NCI-H2171 (cell line): ENCODE measurements at regions not wholly inside any gene's neighbourhood (a gene's known extent, or its start where the extent isn't known, plus 50 kb on each side); places are given as distances from the start of the nearest gene placed in this dataset.

Experiments
- DNase-seq: peaks from one replicate; lab custom pipeline; 2025; lab: John Stamatoyannopoulos, UW

DNA sequence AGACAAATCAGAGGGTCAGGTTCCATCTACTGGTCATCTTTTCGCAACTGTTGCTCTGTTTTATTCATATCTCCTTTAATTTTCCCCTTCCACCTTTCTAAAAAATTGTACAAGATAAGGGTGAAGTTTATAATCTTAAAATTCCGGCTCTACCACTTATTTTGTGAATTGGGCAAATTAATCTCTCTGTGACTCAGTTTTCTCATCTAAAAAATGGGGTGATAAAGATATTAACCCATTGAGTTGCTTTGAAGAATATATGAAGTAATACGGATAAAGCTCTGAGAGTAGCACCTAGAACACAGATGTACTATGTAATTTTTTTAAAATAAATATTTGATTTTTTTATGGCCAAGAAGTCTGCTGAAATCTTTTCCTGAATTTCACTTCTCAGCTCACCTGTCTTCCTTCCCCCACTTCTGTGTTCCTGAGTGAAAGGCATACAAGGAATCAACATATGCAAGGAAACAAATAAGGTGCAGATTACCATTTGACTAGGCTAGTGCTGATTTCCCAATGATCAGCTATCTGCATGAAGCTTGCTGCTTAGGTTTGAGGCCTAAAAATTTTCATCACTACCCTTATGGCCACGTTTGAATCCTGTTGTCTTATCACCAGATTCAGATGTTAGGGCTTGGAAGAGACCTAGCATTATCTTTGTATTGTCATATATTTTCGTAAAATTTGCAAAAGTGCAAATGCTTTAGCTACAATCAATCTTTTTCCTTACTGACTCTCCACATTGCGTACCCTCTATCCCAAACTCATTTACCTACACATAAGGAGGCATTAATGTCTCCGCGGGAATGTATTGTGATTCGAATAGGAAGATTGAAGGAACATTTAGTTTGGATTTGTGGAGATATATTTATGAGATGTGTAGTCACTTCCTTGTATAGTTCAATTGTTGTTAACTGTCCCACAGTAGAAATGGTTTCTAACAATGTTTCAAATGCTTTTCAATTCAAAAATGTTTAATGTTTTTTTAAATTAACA is 718.3 kb upstream of the PTBP2 start:
- DNase-seq, result no peak

DNA sequence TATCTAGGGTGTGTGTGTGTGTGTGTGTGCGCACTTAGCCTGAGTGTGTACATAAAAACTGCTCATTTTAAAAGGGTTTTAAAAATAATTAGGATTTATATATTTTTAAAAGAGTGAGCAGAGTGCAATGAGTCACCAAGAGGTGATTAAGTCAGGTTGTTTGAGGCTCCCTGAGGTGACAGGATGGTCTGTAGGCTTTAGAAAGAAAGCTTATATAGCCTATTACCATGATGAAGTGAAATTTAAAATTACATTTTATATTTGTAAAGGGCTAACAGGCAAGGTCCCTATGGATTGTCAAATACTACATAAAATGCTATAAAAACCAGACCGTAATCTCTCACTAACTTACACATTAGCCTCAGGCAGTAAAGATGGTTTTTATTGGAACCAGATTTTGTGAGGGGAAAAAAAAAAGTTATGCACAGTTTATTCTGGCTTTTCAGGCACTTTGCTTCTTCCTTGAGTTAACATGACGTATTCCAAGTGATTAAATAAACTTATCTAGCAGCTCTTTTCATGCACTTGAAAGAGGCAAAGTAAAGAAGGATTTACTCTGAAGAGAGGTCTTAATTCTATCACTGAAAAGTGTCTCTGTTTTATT is 711.7 kb upstream of the PTBP2 start:
- DNase-seq, result no peak

DNA sequence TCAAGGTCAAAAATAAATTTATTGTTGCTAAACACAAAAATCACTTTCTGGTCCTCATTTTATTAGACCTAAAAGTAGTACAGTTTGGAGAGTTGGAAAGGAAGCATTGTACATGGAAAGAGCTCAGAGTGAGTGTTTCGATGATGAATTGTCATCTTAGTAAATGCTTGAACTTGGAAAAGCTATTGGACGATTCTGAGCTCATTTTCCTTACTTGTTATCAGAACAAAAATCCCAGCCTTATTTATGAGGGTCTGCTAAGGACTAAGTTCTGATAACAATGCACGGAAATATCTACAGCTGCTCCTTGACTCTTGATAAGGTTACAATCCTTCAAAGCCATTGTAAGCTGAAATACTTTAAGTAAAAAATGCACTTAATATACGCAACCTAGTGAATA is 710.0 kb upstream of the PTBP2 start:
- DNase-seq, result no peak

DNA sequence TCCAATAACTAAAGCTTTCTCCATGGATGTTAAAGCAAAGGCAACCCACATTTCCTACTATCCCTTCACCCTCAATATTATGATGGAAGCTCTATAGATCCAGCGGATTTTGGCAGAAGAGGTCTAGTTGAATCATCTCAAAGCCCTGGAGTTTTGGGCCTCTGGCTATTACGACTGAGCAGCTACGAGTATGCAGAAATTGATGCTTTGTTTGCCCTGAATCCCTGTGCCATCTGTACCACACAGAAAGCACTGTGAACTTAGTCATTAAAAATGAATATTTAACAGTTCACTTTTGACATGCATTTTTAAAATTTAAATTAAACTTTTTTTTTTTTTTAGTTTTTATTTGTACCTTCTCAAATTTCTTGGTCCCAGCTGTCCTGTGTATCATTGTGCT is 705.4 kb upstream of the PTBP2 start:
- no peak for DNase-seq

DNA sequence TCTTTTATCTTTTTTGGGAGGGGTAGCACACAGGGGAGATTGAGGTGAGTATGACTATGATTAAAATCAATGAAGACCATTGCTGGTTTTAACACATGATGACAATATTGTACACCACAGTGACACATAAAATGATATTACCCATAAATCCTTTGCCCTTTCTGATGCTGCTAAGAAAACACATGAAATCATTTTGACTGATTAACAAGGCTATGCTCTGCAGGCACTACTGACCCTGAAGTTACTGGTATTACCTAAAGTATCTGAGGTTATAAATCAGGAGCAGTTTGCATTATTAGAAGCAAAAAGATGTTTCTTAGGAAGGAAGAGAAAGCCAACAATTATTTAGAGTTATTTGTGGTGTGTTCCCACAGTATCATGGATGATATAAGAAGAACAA is 701.2 kb upstream of the PTBP2 start:
- DNase-seq, result no peak

DNA sequence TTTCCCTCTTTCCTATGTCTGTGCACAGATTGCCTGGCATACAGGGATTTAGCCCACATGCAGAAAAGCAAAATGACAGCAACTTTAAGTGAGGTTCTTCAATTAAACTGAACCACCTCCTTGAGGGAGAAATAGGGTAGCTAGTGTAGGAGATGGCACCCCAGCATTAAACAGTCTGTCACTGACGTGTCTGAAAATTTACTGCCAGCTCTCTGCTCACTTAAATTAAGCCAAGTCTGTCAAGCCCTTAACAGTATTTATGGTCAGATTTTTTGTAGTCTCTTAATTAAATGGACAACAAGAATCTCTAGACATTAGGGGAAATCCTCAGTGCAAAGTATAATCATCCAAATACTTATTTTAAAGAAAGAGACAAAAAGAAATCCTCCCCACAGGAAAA is 696.5 kb upstream of the PTBP2 start:
- no peak for DNase-seq

DNA sequence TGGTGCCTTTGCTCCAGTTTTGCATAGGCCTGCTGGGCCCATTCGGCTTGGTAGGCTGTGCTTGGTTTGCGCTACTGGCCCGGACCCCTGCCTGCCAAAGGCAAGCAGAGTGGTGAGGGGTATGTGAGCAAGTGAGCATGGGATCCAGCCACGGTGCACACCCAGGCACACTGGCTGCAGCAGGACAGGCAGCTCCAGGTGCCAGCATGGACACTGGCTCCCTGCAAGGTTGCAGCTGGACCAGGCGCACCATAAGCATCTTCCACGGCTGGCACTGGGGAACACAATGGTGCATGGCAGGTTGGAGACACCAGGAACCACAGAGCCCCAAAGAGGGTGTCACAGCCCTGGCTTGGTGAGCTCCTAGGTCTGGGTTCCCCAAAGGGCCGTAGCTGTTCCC is 693.5 kb upstream of the PTBP2 start:
- DNase-seq, result no peak

DNA sequence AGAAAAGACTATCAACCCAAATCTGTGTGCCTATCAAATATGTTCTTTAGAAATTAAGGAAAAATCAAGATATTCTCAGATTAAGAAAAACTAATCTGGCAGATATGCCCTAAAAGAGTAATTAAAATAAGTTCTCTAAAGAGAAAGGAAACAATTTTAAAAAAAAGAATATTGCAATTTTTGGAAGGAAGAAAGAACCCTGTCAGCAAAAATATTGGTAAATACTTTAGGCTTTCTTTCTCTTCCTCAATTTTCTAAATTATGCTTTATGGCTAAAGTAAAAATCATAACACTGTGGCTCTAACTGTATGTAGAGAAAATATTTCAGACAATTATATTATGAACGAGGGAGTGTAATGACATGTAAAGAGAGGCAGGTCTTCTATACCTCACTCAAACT is 691.3 kb upstream of the PTBP2 start:
- DNase-seq, result no peak

DNA sequence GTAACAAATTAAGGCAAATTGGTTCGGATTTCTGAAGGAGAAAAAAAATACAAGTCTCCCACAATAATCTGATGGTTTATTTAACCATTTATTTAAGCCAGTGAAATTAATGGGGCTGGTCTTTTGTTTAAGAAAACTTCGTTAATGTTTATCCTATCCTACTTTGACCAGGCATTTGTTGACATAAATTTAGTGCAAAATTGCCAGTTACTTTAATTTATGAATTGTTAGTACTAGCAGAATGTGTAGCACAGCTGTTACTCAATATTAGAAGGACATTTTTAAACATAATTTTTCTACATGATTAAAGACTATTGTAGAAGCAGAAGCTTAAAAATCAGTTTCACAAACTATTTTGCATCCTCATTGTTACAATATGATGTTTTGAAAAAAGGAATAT is 687.6 kb upstream of the PTBP2 start:
- DNase-seq, result no peak

DNA sequence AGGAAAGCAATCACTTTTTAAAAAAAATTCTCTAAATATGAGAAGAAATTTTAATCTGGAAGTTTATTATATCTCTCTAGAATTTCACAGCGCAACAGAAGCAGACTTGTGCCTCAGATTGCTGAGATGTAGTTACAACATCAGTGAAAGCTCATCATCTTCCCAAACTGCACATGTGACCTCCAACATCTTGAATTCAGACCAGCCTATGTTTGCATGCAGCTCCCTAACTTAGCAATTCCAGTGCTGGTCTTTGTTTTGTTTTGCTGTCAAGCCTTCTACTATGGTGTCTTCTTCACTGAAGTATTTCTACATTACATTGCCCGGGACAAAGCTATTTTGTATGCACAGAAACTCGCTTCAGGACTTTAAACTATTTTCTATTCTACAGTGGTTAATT is 684.8 kb upstream of the PTBP2 start:
- DNase-seq, result no peak

DNA sequence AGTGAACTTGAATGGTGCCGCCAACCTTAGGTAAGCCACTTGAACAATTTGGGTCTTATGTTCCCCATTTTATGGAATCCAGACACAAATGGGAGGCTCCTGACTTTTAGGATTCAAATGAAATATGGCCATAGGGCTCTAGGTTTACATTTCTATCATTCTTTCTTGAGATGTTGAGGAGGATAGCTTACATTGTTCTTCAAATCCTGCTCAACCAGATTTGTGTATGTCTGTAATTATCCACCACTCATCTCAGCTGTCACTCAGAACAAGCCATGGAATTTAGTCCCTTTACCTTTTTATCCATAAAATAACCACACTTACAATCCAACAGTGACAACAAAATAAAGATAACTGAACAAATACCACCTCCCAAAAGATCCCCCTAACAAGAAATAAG is 682.9 kb upstream of the PTBP2 start:
- DNase-seq, result no peak

DNA sequence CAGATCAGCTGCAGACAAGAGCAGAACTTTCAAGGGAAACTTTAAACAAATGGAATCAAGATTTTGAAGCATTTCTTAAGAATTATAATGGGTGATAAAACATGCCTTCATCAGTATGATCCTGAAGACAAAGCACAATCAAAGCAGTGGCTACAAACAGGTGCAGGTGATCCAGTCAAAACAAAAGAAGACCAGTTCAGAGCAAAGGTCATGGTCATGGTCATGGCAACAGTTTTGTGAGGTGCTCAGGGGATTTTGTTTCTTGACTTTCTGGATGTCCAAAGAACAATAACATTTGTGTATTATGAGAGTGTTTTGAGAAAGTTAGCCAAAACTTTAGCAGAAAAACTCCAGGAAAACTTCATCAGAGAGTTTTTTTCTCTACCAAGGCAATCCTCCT is 681.7 kb upstream of the PTBP2 start:
- no peak for DNase-seq

DNA sequence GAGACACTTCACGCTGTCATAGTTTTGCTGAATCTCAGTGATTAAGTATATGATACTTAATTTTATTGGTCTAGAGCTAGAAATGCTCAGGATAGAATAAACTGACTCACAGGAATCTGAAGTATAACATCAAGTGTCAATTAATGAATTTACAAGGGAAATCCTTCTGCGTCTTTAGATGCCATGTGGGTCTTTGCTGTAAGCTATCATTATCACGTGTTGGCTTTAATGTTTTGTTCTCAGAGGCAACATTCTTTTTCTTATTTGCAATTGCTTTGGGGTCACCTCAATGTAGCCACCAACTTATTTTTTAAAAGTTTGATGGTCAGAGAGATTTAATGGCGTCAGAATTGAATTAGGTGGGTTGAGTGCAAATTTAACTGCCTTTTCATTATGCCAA is 680.1 kb upstream of the PTBP2 start:
- DNase-seq, result no peak

DNA sequence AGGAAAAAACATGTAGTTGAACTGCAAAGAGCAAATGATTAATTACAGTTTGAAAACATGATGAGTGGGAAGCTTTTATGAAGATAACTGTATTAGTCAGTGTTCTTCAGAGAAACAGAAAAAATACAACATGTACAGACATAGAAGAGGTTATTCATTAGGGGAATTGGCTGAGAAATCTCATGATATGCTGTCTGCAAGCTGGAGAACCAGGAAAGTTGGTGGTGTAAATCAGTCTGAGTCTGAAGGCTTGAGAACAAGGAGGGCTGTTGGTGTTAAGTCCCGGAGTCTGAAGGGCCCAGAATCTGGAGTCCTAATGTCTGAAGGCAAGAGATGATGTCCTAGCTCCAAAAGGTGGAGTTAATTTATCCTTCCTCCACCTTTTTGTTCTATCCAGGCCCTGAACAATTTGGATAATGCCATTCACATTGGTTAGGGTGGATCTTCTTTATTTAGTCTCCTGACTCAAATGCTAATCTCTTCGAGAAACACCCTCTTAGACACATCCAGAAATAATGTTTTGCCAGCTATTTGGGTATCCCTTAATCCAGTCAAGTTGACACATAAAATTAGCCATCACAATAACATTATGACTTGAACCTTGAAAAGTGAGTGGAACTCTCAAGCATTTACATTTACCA is 672.9 kb upstream of the PTBP2 start:
- no peak for DNase-seq

DNA sequence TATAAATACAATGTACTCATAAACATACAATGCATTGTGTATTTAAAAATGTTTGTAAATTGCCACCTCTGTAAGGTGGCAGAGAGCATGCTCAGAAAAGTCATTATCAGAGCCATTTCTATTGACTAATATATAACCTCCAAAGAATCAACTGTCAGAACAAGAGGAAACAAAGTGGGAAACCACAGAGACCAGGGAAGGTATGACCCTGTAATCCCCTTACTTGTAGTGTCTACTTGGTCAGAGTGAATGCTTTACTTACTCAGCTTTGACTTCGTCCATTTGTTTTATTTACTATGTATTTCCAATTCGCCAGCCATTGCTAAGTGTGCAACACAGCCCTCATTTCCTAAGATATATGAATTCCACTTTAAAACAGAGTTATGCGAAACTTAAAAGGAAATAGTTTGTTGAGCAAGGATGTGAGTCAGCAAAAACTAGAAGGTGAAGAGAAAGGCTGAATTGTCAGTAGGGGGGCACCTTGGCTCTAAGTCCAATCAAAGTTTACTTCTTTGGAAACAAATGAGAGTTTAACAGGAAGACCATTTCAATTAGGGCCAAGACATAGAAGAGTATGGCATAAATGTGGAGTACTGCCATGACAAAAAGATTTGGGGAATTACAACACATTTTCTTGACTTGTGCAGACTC is 671.7 kb upstream of the PTBP2 start:
- DNase-seq, result no peak

DNA sequence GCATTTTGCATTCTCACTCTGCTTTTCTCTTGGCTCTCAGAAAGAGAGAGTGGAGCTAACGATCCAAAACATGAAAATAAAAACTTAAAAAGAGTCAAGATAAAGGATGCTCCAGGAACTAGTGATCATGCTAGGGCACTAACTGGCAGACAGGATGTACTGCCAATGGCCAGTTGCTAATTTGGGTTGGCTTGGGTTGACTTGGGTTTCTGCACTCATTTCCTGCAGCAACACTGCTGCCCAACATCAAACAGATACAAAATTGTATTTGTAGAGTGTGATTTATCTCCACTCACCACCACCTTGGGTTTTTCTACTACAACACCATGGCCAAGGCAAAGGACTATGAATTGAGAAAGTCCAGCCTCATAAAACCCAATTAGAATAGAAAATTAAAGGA is 662.3 kb upstream of the PTBP2 start:
- no peak for DNase-seq

DNA sequence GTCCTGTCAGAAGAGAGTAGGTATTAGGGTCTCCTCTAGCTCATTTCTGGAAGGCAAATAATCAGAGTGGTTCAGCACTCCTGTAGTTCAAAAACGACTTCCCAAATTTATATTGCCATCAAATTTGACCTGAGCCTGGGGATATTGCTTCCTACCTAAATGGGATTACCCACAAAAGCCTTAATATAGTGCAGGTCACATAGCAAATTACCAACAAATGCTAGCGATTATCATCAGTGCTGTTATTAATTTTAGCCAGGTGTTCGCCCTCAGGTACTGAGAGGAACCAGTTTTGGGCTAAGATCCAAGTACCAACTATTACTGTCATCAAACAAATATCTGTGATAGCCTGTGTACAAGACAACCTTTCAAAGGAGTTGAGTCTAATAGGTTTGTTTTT is 661.8 kb upstream of the PTBP2 start:
- no peak for DNase-seq

DNA sequence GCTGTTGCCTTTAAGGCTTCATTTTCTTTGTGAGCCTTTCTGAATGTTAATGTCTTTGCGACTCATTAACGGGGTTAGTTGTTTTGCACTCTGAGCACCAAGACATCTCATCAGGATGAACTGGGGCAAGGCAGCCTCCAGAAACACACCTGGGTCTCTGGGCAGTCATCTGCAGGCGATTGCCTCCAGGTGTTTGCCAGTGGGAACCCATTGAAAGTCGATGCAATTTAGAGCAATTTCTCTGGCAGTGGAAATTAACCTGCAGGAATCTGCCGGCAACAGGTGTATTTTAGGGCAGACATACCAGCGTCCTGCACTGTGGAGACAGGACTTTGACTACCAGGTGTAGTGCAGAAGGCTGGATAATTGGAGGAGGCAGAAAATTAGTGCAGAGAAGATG is 661.0 kb upstream of the PTBP2 start:
- no peak for DNase-seq

DNA sequence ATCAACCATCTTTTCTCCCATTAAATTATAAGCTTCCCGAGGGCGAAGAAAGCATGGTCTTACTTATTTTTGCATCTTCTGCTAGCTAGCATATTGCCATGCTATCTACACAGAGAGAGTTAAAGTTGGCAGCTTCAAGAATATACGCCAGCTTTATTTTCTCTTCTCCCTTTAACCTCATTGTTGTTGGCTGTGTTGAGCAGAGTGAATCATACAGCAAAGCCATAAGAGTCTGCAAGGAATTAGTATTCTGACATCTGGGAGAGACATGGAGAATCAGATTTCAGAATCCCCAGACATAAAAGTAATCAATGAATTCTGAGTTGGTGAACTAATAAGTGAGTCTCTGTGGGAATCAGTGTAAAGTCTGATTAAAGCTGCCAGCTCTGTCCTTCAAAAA is 649.6 kb upstream of the PTBP2 start:
- no peak for DNase-seq

DNA sequence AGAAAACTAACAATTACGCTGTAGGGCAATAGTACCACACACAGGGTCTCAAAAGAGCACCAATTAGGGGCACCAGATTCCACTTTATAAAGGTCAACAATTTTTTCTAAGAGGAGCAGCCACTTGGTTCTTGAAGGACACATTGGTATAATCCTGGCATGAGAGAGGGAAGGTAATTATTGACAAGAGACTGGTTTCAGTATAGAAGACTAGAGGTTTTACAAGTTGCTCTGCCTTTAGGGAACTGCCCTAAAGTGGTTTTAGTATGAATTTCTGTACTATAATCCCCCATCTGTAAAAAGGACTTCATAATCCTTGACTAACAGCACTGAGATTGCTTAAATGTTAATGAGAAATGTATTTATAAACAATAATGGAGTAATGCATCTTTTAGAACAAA is 648.5 kb upstream of the PTBP2 start:
- DNase-seq, result no peak

DNA sequence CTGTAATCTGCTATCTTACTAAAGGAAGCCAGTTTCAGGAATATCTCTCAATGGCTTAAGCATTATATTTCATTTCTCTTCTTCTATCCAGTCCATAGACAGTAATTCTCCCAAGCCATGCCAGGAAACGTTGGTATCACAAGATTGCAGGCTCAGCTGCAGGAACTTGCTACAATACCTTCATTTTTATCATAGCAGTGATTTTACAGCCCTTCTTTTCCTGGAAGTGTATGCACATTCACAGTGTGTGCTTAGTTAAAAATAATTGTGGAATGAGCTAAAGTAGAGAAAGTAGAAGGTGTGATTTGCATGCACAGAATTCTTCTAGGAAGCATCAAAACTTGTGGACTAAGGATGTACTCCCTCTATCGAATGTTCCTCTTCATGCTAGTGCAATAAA is 647.2 kb upstream of the PTBP2 start:
- no peak for DNase-seq

DNA sequence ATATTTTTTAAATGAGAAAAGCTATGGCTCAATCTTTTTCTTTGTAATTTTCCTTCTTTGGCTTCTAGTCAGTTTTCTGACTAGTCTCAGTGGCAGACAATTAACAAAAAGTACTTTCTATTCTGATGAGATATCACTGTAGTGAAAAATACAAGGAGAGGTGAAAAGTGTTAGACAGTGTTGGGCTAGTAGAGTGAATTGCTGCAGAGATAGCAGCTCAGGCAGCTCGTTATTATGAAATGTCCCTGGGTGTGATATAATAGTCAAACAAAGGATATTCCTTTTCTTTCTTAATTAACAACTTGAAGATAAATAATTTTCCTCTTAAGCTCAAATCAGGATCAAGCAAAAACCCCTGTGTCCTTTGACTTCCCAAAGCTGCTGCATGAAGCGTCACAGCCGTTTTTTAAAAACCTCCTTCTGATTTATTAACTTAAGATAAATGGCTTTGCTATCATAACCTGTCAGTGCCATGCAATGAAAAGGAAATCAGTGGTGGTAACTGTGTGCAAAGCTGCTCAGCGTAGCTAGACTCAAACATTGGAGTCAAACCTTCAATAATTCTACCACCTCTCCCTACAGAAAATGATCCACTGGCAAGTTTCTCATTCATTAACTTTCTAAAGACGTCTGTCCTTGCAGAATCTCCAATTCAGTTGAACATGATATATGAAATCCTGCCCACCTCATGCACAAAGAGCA is 646.6 kb upstream of the PTBP2 start:
- no peak for DNase-seq
